IMR-90 (cell line): ENCODE measurements at regions not wholly inside any gene's neighbourhood (a gene's known extent, or its start where the extent isn't known, plus 50 kb on each side); places are given as distances from the start of the nearest gene placed in this dataset.

ENCODE experiments used
- ATAC-seq: fragments of 200-7000 bp; cut with Tn5 transposase; 2 replicates; pipeline ENCODE4 v1.9.1; 2020; ENCODE audit warnings: low read depth, mild to moderate bottlenecking, moderate library complexity
- BruUV-seq: library from RNA; stranded (reverse); fragments of 400-500 nt; replicated peaks from 2 replicates; lab custom pipeline; 2021; lab: Mats Ljungman, UMichigan
- CTCF ChIA-PET: fragments of 300-600 bp; formaldehyde crosslinking; extraction: SDS; loops from one replicate; lab custom pipeline; 2021; ENCODE audit warnings: antibody characterized with exemption; lab: Yijun Ruan, JAX
- POLR2A ChIA-PET: fragments of 300-600 bp; sonication (Branson Sonifier 250); formaldehyde crosslinking; loops from one replicate; lab custom pipeline; 2022; ENCODE audit warnings: antibody characterized with exemption; ENCODE audit not compliant: unreplicated experiment; lab: Charles Lee
- DNase-seq: peaks from one replicate; pipeline ENCODE4 v3.0.0; 2013
- H2AFZ ChIP-seq: replicated peaks from 2 replicates; pipeline ENCODE3; 2013; ENCODE audit warnings: low read length, mild to moderate bottlenecking; ENCODE audit not compliant: poor library complexity
- H2AK5ac ChIP-seq: 2 replicates; pipeline ENCODE4 v1.6.1; 2013; ENCODE audit warnings: low read depth, low read length, inconsistent platforms
- H2AK9ac ChIP-seq: replicated peaks from 2 replicates; pipeline ENCODE3; 2013; ENCODE audit warnings: mild to moderate bottlenecking, low read depth, low read length, moderate library complexity; ENCODE audit not compliant: poor library complexity
- H2BK120ac ChIP-seq: 2 replicates; pipeline ENCODE4 v1.6.1; 2013; ENCODE audit warnings: low read depth, low read length, inconsistent platforms
- H2BK15ac ChIP-seq: 3 replicates; pipeline ENCODE4 v1.6.1; 2013; ENCODE audit warnings: low read depth, low read length, inconsistent platforms
- H2BK20ac ChIP-seq: 2 replicates; pipeline ENCODE4 v1.6.1; 2013; ENCODE audit warnings: low read depth, mild to moderate bottlenecking, inconsistent platforms, low read length, moderate library complexity
- H2BK5ac ChIP-seq: 2 replicates; pipeline ENCODE4 v1.6.1; 2013; ENCODE audit warnings: mild to moderate bottlenecking, low read depth, low read length, inconsistent platforms; ENCODE audit not compliant: poor library complexity, severe bottlenecking
- H3K14ac ChIP-seq: replicated peaks from 2 replicates; pipeline ENCODE4 v1.6.1; 2013; ENCODE audit warnings: low read depth, low read length, inconsistent platforms
- H3K18ac ChIP-seq: 2 replicates; pipeline ENCODE4 v1.6.1; 2013; ENCODE audit warnings: low read depth, low read length, control low read depth
- H3K23ac ChIP-seq: 2 replicates; pipeline ENCODE4 v1.6.1; 2013; ENCODE audit warnings: low read depth, low read length, inconsistent platforms
- H3K27ac ChIP-seq: 2 replicates; pipeline ENCODE4 v1.5.1; 2013; ENCODE audit warnings: mild to moderate bottlenecking, control low read depth, low read length; ENCODE audit not compliant: insufficient read depth
- H3K27me3 ChIP-seq: 2 replicates; pipeline ENCODE4 v1.6.1; 2013; ENCODE audit warnings: low read length; ENCODE audit not compliant: control insufficient read depth, insufficient read depth
- H3K36me3 ChIP-seq: 2 replicates; pipeline ENCODE4 v1.6.1; 2013; ENCODE audit warnings: low read length, mixed read lengths; ENCODE audit not compliant: control insufficient read depth, insufficient read depth
- H3K4ac ChIP-seq: 2 replicates; pipeline ENCODE4 v1.6.1; 2013; ENCODE audit warnings: low read depth, low read length, inconsistent platforms
- H3K4me1 ChIP-seq: 2 replicates; pipeline ENCODE4 v1.6.1; 2013; ENCODE audit warnings: low read length, mixed read lengths; ENCODE audit not compliant: control insufficient read depth, insufficient read depth
- H3K4me2 ChIP-seq: 2 replicates; pipeline ENCODE4 v1.6.1; 2013; ENCODE audit warnings: low read depth, mild to moderate bottlenecking, control low read depth, low read length, moderate library complexity
- H3K4me3 ChIP-seq: 2 replicates; pipeline ENCODE4 v1.5.1; 2013; ENCODE audit warnings: low read depth, mild to moderate bottlenecking, control low read depth, low read length, moderate library complexity; ENCODE audit not compliant: insufficient read depth
- H3K56ac ChIP-seq: 2 replicates; pipeline ENCODE4 v1.6.1; 2013; ENCODE audit warnings: low read length, inconsistent platforms; ENCODE audit not compliant: insufficient read depth; ENCODE audit errors: extremely low read depth
- H3K79me1 ChIP-seq, 2 experiments: 2 replicates each; pipeline ENCODE4 v1.6.1; 2013; ENCODE audit warnings: low read length in 2 of 2, inconsistent platforms in 1 of 2, low read depth in 1 of 2
- H3K9ac ChIP-seq: 2 replicates; pipeline ENCODE4 v1.6.1; 2013; ENCODE audit warnings: low read depth, low read length, control low read depth
- H3K9me1 ChIP-seq: 2 replicates; pipeline ENCODE4 v1.6.1; 2013; ENCODE audit warnings: low read length, inconsistent platforms; ENCODE audit not compliant: insufficient read depth
- H3K9me3 ChIP-seq: 2 replicates; pipeline ENCODE4 v1.6.1; 2013; ENCODE audit warnings: low read length; ENCODE audit not compliant: control insufficient read depth, insufficient read depth
- H4K20me1 ChIP-seq: 2 replicates; pipeline ENCODE4 v1.6.1; 2013; ENCODE audit warnings: low read length, inconsistent platforms; ENCODE audit not compliant: insufficient read depth
- H4K5ac ChIP-seq: 2 replicates; pipeline ENCODE4 v1.6.1; 2013; ENCODE audit warnings: mild to moderate bottlenecking, low read depth, low read length, control low read depth
- H4K8ac ChIP-seq, 2 experiments: 2 replicates each; pipeline ENCODE4 v1.6.1; 2013; ENCODE audit warnings: low read depth in 2 of 2, low read length in 2 of 2, control low read depth in 1 of 2, inconsistent platforms in 1 of 2
- H4K91ac ChIP-seq: 2 replicates; pipeline ENCODE4 v1.6.1; 2013; ENCODE audit warnings: low read depth, low read length, inconsistent platforms; ENCODE audit not compliant: insufficient read depth
- CEBPB ChIP-seq: IDR thresholded peaks from 2 replicates; pipeline ENCODE4 v1.6.1; 2012; ENCODE audit warnings: low read depth, low read length, improper control_type of control experiment
- CHD1 ChIP-seq: IDR thresholded peaks from 2 replicates; pipeline ENCODE4 v1.6.1; 2012; ENCODE audit warnings: low read depth, low read length, improper control_type of control experiment
- POLR2A ChIP-seq: IDR thresholded peaks from 2 replicates; pipeline ENCODE4 v1.6.1; 2012; ENCODE audit warnings: mild to moderate bottlenecking, low read depth, low read length
- RAD21 ChIP-seq: IDR thresholded peaks from 2 replicates; pipeline ENCODE4 v1.6.1; 2012; ENCODE audit warnings: low read length, improper control_type of control experiment
- SMC3 ChIP-seq: fragments of 150-350 bp; IDR thresholded peaks from 2 replicates; pipeline ENCODE4 v1.6.1; 2016; ENCODE audit warnings: low read depth, mild to moderate bottlenecking, antibody characterized with exemption, low read length, moderate library complexity
- WGBS, 2 experiments: methylation state at CpG; one replicate each; pipeline versions ENCODE4 v1.1.5 to v1.1.7; 2013; ENCODE audit warnings: missing lambda C conversion rate in 2 of 2; ENCODE audit not compliant: insufficient read length in 1 of 2; ENCODE audit errors: extremely low coverage in 2 of 2; 5-methylcytosine and 5-hydroxymethylcytosine counted together
- dilution Hi-C: fragments of 300-500 bp; cut with HindIII; formaldehyde crosslinking; loops from one replicate; pipeline ENCODE4 v1.14.3; 2018; ENCODE audit warnings: low sequenced_read_pairs; ENCODE audit not compliant: unreplicated experiment
- in situ Hi-C: fragments of 300-500 bp; cut with MboI; formaldehyde crosslinking; loops from 3 replicates; pipeline ENCODE4 v1.14.3; 2019; ENCODE audit warnings: low sequenced_read_pairs, inconsistent platforms, mixed read lengths
- intact Hi-C: fragments of 100-400 bp; cut with micrococcal nuclease; formaldehyde crosslinking; loops from 2 replicates; pipeline ENCODE4 v1.10.0; 2022
- TF ChIP-seq, protein P1 (sequence below): fragments of 150-350 bp; IDR thresholded peaks from 2 replicates; pipeline ENCODE4 v1.6.1; 2017; ENCODE audit warnings: mild to moderate bottlenecking, antibody characterized with exemption, low read length, low read depth
- TF ChIP-seq, protein P2 (sequence below): conservative IDR thresholded peaks from 2 replicates; pipeline ENCODE4 v1.5.1; 2012; ENCODE audit warnings: mild to moderate bottlenecking, low read depth, low read length, improper control_type of control experiment

DNA sequence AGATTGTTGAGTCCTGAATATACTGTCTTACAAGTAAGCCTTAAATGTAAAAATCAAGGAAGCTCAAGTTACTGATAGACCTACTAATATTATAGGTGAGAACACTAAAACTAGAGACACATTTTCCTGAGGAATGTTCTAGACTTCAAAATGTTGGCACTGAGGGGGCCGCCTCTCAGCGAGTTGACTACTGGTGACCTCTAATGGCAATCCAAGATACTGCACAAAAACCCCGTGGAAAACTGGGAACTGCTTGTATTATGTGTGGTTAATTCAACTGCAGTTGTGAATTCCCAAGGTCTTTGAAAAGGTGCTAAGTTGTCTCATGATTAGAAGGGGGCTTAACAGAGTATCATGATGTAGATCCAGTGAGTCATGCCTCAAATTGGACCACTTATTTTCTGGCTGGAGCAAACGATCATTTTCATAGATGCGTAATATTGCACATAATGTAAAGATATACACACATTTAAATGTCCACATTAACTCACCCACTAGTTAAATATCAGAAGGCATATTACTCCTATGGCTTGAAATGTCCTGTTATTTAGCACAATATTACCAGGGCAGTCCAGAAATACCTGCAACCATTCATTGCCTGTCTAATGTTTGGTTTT, 336.2 kb downstream of the FOXA2 start:
- H3K18ac ChIP-seq, result no peak overlapping the region
- H4K5ac ChIP-seq, result no peak overlapping the region
- no peak overlapping the region for H2BK120ac ChIP-seq
- ChIA-PET CTCF (no interaction called here), POLR2A (no interaction called here)
- no peak overlapping the region for H3K23ac ChIP-seq
- H3K4me1 ChIP-seq, result no peaks in the 10 kb centered on the region
- H3K4me3 ChIP-seq, result no peak overlapping the region
- TF ChIP-seq RAD21 (peak; percentile 35; the same call in 1 of the 2 replicates), SMC3 (no peak), POLR2A (no peak), CEBPB (no peak), CHD1 (no peak)
- TF ChIP-seq, protein P1, sequence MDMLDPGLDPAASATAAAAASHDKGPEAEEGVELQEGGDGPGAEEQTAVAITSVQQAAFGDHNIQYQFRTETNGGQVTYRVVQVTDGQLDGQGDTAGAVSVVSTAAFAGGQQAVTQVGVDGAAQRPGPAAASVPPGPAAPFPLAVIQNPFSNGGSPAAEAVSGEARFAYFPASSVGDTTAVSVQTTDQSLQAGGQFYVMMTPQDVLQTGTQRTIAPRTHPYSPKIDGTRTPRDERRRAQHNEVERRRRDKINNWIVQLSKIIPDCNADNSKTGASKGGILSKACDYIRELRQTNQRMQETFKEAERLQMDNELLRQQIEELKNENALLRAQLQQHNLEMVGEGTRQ, result no peak
- TF ChIP-seq, protein P2, sequence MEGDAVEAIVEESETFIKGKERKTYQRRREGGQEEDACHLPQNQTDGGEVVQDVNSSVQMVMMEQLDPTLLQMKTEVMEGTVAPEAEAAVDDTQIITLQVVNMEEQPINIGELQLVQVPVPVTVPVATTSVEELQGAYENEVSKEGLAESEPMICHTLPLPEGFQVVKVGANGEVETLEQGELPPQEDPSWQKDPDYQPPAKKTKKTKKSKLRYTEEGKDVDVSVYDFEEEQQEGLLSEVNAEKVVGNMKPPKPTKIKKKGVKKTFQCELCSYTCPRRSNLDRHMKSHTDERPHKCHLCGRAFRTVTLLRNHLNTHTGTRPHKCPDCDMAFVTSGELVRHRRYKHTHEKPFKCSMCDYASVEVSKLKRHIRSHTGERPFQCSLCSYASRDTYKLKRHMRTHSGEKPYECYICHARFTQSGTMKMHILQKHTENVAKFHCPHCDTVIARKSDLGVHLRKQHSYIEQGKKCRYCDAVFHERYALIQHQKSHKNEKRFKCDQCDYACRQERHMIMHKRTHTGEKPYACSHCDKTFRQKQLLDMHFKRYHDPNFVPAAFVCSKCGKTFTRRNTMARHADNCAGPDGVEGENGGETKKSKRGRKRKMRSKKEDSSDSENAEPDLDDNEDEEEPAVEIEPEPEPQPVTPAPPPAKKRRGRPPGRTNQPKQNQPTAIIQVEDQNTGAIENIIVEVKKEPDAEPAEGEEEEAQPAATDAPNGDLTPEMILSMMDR, result peak; percentile 30; the same call in 1 of the 2 replicates
- no peak overlapping the region for H2AFZ ChIP-seq
- peaks cover 19% of the 10 kb centered on the region for H3K9me3 ChIP-seq
- H4K8ac ChIP-seq, result no peak overlapping the region
- dilution Hi-C loops, result no loop called here
- H2AK5ac ChIP-seq, result no peak overlapping the region
- WGBS, 2 experiments, result 0% methylated on average over 2 of the region's 5 CpGs; no CpG with 5 or more reads in 1 of the 2 experiments
- no peak overlapping the region for H2BK20ac ChIP-seq
- no peak overlapping the region for H2AK9ac ChIP-seq
- intact Hi-C loops, result no loop called here
- no peak overlapping the region for H3K9ac ChIP-seq
- H3K79me1 ChIP-seq, result no peaks in the 10 kb centered on the region
- DNase-seq (no peak), ATAC-seq (no peak)
- no TSS peak for BruUV-seq
- in situ Hi-C loops, result no loop called here
- H3K14ac ChIP-seq, result no peak overlapping the region
- no peaks in the 10 kb centered on the region for H3K27me3 ChIP-seq
- no peak overlapping the region for H4K91ac ChIP-seq
- no peaks in the 10 kb centered on the region for H3K36me3 ChIP-seq
- H2BK15ac ChIP-seq, result no peak overlapping the region
- H3K4ac ChIP-seq, result no peak overlapping the region
- H2BK5ac ChIP-seq, result no peak overlapping the region
- no peaks in the 10 kb centered on the region for H4K20me1 ChIP-seq
- no peak overlapping the region for H3K56ac ChIP-seq
- H3K9me1 ChIP-seq, result no peaks in the 10 kb centered on the region
- H3K4me2 ChIP-seq, result no peak overlapping the region
- no peak overlapping the region for H3K27ac ChIP-seq
